B cell (primary cell): ENCODE measurements at regions not wholly inside any gene's neighbourhood (a gene's known extent, or its start where the extent isn't known, plus 50 kb on each side); places are given as distances from the start of the nearest gene placed in this dataset.

ENCODE experiments used
- EZH2 ChIP-seq: IDR thresholded peaks from 2 replicates; pipeline ENCODE4 v1.6.1; 2012; ENCODE audit warnings: borderline replicate concordance, low read depth, mild to moderate bottlenecking, moderate library complexity, low read length; ENCODE audit not compliant: insufficient read depth, poor library complexity, severe bottlenecking
- TF ChIP-seq, protein P1 (sequence below): fragments of 200-600 bp; IDR thresholded peaks from one replicate; pipeline ENCODE4 v1.8.0; 2022; ENCODE audit warnings: antibody characterized with exemption, mild to moderate bottlenecking

DNA sequence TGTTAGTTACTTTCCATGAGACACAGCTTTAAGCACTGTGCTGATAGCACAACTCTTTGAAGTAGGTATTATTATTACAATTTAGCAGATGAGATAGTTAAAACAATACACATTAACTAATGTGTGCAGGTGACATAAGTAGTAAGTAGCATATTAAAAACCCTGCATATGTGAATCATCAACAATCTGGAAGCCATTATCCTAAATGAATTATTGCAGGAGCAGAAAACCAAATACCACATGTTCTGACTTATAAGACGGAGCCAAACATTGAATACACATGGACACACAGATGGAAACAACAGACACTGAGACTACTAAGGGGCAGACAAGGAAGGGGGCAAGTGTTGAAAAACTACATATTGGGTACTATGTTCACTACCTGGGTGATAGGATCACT, 300.3 kb upstream of the GULP1 start:
- TF ChIP-seq, protein P1, sequence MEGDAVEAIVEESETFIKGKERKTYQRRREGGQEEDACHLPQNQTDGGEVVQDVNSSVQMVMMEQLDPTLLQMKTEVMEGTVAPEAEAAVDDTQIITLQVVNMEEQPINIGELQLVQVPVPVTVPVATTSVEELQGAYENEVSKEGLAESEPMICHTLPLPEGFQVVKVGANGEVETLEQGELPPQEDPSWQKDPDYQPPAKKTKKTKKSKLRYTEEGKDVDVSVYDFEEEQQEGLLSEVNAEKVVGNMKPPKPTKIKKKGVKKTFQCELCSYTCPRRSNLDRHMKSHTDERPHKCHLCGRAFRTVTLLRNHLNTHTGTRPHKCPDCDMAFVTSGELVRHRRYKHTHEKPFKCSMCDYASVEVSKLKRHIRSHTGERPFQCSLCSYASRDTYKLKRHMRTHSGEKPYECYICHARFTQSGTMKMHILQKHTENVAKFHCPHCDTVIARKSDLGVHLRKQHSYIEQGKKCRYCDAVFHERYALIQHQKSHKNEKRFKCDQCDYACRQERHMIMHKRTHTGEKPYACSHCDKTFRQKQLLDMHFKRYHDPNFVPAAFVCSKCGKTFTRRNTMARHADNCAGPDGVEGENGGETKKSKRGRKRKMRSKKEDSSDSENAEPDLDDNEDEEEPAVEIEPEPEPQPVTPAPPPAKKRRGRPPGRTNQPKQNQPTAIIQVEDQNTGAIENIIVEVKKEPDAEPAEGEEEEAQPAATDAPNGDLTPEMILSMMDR = no peak
- no peak for TF ChIP-seq EZH2
